COLO668 (cell line): ENCODE measurements at regions not wholly inside any gene's neighbourhood (a gene's known extent, or its start where the extent isn't known, plus 50 kb on each side); places are given as distances from the start of the nearest gene placed in this dataset.

Source experiments
- DNase-seq: peaks from one replicate; lab custom pipeline; 2025; ENCODE audit not compliant: unreplicated experiment; lab: John Stamatoyannopoulos, UW

DNA sequence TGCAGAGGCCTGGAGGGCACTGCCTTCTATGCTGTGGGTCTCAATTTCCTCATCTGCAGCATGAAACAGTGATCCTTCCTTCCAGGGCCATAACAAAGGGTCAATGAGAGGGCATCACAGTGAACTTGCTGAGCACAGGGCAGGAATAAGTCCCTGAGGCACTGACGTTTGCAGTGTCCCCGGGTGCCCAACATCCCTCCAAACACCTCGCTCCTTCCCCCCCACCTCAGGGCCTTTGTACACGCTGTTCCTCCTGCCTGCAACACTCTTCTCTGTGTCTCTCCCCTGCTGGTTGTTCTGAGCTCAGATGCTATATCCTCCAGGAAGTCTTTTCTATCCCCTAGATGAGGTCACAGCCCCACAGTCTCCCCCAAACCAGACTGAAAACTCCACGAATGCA, 59.7 kb upstream of the TCF20 start:
- no peak for DNase-seq

DNA sequence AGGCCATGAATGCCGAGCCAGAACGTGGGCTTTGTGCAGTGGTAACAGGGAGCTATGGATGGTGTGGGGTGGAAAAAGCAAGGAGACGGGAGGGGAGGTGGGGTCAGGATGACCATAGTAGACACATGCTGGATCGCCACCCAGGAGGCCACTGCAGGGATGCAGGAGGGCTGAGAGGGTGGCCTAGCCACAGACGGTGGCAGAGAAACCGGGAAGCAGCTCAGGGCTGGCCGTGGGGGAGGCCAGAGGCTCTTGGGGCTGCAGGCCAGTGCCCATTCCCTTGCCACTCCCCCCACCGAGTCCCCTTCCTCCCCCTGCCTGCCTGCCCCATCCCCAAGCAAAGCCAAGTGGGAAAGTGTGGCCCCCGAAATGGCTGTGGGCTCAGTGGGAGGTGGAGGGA, 59.1 kb upstream of the TCF20 start:
- no peak for DNase-seq

DNA sequence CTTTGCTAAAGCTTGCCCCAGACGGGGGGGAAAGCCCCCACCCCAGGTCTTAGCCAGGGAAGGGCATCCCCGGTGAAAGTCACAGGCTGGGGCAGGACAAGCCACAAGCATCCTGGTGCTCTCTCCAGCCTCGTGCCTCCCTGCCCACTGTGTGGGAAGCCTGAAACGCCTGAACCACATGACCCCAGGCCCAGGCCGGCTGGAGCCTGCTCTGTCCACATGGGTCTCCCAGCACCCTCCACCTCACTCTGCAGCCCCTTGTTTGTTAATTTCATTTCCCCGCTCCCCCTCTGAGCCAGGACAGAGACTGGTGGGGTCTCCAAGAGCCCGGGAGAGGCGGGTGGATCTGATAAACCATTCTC, 58.3 kb upstream of the TCF20 start:
- DNase-seq = no peak

DNA sequence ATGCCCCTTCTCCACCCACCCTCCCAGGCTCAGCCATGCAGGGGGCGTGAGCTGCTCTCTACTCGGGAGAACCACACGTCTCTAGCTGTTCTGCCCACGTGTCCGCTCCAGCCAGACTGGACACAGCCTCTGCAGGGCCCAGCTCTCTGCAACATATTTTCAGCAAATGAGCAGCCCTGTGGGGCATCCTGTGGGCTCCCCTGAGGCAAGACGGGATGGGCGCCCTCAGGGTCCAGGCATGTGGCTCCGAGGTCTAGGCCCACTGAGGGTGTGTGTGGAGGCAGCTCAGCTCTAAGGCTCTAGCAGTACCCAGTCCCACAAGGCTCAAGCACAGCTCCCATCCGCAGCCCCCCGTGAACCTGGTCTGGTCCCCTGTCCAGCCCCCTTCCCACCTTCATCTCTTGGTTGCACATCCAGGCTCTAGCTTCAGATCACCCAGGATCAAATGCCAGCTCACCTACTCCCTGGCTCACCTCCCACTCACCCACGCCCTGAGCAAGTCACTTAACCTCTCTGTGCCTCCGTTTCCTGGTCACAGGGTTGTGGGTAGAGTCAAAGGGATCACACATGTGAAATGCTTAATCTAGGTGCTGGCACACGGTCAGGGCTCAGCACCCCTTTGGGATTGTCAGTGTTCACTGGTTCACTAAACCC, 57.8 kb upstream of the TCF20 start:
- DNase-seq = no peak

DNA sequence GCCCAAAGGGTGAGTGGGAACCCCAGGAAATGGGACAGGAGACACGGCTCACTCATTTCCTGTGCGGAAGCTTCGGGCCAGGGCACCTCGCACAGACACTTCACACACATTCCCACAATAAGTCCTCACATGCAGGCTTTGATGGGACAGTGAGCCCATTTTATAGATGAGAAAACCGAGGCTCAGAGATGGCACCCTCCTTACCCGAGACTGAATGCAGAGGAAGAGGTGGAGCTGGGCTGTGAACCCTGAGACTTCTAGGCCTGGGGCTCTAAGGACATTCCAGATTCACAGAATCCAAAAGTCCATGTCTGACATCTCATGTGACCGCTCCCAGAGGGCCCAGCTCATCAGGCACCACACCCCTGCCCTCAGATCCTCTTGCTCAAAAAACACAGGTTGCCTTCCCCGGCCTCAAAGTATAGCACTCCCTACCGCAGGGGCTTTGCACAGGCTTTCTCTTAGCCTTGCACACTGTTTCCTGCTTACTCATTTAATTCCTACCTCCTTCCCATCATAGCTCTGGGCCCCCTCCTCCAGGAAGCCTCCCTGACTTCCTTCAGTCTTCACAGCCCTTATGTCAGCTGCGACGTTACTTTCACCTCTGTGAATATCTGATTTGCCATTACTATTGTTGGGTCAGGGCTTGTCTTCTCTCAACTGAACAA, 57.1 kb upstream of the TCF20 start:
- DNase-seq = no peak

DNA sequence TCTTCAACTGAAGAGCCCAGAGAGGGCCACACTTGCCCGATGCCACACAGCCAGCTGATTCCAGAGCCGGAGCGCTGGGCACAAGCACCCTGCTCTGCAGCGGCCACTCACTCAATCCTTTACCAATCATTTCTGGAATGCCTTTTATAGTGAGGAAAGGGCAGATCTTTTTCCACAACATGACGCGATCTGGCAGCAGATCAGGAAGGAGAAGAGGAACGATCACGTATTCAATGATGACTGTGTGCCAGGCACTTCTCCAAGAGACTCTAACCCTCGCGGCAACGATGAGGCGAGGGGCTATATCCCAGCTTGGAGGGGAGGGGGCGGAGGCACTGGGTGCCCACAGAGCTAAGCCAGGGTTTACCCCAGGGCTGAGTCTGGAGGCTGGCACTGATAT, 56.3 kb upstream of the TCF20 start:
- DNase-seq = no peak

DNA sequence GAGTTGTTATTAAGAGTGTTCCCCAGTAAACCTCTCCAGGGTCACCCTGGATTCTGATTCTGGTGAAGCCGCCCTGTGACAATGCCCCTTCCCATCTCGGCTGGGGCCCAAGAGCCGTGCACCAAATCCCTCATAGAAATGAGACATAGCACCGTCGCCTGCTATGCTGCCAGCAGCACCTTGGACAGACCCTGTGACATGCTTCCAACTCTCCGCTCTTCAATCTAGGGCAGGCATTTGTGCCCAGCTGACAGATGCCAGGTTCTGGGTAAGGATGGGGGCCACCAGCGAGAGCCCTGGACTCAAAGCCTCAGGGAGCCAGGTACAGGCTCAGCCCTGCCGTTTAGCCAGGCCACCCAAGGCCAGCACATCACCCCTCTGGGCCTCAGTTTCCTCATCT, 55.8 kb upstream of the TCF20 start:
- DNase-seq = no peak

DNA sequence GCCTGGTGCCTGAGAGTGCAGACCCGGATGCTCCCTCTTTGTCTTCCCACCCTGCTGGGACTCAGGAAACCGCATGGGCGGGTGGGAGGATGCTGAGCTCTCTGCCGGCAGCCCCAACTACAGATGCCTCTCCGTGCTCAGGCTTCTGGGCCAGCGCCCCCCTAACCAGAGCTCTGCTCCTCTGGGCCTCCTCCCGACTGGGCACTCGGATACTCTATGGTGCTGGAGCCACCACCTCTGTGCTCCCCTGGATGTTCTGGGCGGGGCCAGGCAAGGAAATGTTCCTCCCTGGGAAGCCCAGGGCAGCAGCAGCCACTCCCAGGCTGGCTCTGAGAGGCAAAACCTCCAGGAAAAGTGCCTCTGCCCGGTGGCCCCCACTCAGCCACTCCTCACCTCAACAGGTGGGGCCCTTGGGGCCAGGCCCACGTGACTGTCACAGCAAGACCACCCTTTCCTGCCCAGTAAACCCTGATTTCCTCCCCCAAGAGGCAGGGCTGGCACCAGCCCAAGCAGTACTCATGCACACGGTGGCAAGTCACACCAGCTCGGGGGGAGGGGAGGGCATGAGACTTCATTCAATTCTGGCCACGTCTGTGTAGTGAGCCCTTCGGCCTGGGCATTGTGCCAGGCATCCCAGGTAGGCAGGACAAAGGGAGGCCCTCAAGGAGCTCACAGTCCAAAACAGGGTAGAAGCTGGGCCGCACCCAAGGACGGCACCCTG, 54.7 kb upstream of the TCF20 start:
- peak; percentile 90 for DNase-seq

DNA sequence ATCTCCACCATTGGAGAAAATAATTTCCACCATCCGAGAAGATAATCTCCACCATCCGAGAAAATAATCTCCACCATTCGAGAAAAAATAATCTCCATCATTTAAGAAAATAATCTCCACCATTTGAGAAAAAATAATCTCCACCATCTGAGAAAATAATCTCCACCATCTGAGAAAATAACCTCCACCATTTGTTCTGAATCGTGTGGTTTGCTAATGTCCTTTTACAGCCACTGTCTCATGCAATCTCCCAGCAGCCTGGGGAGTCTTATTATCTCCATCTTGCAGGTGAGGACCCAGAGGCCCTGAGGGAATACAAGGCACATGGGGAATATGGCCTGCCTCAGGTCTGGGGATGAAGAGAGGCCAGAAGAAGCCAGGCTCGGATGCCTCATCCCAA, 54.1 kb upstream of the TCF20 start:
- DNase-seq = no peak

DNA sequence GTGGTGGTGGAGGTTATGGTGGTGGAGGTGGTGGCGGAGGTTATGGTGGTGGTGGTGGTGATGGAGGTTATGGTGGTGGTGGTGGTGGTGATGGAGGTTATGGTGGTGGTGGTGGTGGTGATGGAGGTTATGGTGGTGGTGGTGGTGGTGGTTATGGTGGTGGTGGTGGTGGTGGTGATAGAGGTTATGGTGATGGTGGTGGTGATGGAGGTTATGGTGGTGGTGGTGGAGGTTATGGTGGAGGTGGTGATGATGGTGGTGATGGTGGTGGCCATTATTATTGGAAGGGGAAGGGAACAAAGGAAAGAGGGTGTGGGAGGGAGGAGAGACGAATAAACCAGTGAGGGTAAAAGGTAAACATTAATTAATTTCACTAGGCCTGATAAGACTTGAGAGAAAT, 53.5 kb upstream of the TCF20 start:
- no peak for DNase-seq

DNA sequence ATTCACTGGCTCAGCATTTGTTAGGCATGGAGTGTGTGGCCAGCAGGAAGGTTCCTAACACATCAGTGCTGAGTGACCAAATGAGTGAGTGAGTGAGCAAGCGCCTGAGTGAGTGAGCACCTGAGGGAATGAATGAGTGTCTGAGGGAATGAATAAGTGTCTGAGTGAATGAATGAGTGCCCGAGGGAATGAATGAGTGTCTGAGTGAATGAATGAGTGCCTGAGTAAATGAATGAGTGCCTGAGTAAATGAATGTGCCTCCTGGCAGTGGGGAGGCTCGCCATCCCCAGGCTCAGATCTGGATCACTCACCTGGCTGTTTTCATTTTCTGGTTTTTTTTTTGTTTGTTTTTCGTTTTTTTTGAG, 52.1 kb upstream of the TCF20 start:
- DNase-seq = no peak

DNA sequence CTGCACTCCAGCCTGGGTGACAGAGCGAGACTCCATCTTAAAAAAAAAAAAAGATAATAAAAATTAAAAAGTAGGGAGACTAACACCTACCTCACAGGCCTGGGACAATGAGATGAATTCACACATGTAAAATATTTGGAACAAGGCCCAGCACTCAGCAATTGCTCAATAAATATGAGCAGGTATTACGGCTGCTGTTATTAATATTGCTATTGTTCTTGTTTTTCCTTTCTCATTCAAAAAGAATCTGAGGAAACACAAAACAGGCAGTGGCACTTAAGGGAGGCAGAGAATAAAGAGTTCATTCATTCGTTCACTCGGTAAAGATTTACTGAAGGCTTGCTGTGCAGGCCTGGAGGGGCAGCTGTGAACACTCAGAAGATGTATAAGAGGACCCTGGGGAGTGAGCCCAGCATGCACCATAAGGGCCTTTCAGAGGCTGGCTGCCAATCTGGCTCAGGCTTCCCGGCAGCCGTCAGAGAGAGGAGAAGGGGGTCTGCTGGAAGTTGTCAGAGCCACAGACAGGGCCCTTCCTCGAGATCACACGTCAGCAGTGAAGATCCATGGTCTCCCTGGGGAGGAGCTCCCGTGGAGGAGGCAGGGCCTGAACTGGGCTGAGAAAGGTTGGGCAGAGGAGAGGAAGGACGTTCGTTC, 51.6 kb upstream of the TCF20 start:
- DNase-seq = no peak

DNA sequence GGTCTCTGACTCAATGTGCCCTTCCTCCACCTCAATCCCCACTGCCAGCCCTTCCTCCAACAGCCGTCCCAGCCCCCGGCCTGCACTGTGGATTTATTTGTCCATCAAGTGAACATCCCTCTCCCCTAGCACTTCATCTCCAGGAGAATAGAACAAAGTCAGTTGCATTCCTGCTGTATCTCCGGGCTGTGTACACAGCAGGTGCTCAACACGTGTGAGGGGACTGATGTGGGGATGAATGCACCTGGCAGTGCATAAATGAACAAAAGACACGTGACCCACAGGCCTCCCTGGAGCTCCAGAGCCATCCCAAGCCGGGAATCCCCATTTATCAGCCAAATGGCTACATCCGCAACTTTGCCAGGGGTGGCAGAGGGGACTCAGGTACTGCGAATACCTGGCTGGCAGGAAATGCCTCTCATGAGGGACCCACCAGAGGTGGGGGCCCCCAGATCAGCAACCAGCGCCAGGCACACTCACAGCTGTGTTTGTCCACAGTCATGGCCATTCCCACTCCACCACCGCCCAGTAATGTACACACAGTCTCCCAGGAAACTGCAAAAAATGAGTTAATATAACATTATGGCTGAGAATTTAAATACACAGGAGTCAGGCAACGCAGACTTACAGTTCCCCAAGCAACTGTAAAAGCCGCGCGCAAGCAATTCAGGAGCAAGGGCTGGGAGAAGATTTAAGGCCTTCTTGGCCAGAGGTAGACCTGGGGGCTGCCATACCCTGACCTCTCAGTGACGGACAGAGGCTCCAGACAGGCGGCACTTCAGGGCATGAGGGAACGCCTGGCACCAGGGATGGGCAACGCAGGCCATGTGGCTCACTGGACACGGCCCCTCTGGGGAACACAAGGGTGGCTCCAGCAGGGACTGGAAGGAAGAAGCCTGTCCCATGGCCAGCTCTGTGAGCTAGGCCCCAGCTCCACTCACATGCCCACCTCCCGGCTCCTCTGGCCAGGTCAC, 50.3 kb upstream of the TCF20 start:
- peak; percentile 87 for DNase-seq
